ENCODE measurements at regions not wholly inside any gene's neighbourhood (a gene's known extent, or its start where the extent isn't known, plus 50 kb on each side); places are given as distances from the start of the nearest gene placed in this dataset.
A peak's percentile ranks its signal among the peaks of the same experiment; 100 is the strongest.

DNA sequence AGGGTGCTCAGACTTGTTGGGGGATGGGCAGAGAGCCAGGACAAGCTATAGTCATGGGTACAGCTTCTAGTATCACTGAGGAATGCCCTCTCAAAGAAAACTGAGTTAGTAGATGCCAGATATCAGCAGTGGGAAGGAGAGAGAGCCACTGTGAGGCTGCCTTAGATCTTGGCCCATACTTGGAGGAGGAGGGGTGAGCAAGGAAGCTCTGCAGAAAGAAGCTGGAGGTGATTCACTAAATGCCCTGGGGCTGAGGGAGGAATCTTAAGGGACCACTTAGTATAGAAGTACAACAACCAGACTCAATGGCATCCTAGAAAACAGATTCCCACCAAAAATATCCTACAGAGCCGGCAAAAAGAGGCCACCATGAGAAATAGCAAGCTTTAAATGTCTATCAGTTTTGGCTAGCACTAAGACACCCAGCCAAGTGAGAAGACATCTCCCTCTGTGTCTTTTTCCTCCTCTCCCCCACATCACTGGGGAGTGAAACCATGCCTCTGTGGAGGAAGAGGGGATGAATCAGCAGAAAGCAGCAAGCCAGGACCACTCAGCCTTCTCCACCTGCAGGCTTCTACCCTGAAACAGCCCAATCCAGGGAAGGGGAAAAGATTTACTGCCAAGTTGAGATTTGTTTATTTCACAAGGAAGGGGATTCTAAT, 282.5 kb upstream of the STT3B start:
- ChIA-PET POLR2A (ENCODE audit: unreplicated experiment) (no interaction called here), CTCF (no interaction called here)
- H3K4me1 ChIP-seq (replicated peaks; ENCODE audit: insufficient read depth), result peaks cover 15% of the 10 kb centered on the region
- no peaks in the 10 kb centered on the region for H3K79me2 ChIP-seq (ENCODE audit: low read depth)
- DNase-seq, result peak; percentile 35 to 36
- H3K27ac ChIP-seq, result no peak overlapping the region
- no peaks in the 10 kb centered on the region for H3K9me2 ChIP-seq (ENCODE audit: insufficient read depth)
- no peaks in the 10 kb centered on the region for H3F3A ChIP-seq (ENCODE audit: insufficient read depth, low read depth)
- TF ChIP-seq, protein P1, sequence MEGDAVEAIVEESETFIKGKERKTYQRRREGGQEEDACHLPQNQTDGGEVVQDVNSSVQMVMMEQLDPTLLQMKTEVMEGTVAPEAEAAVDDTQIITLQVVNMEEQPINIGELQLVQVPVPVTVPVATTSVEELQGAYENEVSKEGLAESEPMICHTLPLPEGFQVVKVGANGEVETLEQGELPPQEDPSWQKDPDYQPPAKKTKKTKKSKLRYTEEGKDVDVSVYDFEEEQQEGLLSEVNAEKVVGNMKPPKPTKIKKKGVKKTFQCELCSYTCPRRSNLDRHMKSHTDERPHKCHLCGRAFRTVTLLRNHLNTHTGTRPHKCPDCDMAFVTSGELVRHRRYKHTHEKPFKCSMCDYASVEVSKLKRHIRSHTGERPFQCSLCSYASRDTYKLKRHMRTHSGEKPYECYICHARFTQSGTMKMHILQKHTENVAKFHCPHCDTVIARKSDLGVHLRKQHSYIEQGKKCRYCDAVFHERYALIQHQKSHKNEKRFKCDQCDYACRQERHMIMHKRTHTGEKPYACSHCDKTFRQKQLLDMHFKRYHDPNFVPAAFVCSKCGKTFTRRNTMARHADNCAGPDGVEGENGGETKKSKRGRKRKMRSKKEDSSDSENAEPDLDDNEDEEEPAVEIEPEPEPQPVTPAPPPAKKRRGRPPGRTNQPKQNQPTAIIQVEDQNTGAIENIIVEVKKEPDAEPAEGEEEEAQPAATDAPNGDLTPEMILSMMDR (conservative IDR thresholded peaks at IDR 0.05), result no peak
- no peak for TF ChIP-seq EZH2 (IDR thresholded peaks at IDR 0.05; ENCODE audit: low read depth)
- no peak overlapping the region for H3K4me2 ChIP-seq
- no peak overlapping the region for H2AFZ ChIP-seq
- no peaks in the 10 kb centered on the region for H3K27me3 ChIP-seq (ENCODE audit: insufficient read depth, low read depth)
- intact Hi-C loops (cut with micrococcal nuclease; ENCODE audit: unreplicated experiment), result no loop called here
- H3K4me3 ChIP-seq, result no peak overlapping the region
- no peaks in the 10 kb centered on the region for H3K9me3 ChIP-seq (ENCODE audit: insufficient read depth, low read depth)
- no peaks in the 10 kb centered on the region for H3K36me3 ChIP-seq (ENCODE audit: low read depth)
- no peaks in the 10 kb centered on the region for H4K20me1 ChIP-seq (ENCODE audit: insufficient read depth)
- no TSS peak for BruUV-seq (replicated peaks)

DNA sequence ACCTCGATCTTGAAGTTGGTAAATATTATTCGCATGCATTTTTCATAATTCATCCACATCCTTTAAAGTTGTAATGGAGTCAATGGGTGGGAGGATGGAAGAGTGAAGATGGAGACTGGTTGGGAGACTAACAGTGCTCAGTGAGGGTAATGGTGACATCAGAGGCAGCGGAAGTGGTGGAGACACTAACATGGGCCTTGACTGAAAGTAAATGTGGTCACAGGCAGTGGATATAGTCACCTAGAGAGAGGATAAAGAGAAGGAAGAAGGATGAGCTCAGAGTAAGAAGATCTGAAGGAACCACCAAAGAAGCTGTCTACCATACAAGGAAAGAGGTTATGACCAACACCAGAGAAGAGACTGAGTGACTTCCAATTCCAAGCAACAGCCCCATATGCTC, 281.6 kb upstream of the STT3B start:
- TF ChIP-seq, protein P1 (conservative IDR thresholded peaks at IDR 0.05), result no peak
- no peak for TF ChIP-seq EZH2 (IDR thresholded peaks at IDR 0.05; ENCODE audit: low read depth)
- H3K4me3 ChIP-seq, result no peak overlapping the region
- CTCF ChIA-PET, result no interaction called here
- no peaks in the 10 kb centered on the region for H3K36me3 ChIP-seq (ENCODE audit: low read depth)
- intact Hi-C loops (cut with micrococcal nuclease; ENCODE audit: unreplicated experiment), result no loop called here
- H3K4me1 ChIP-seq (replicated peaks; ENCODE audit: insufficient read depth), result peaks cover 15% of the 10 kb centered on the region
- H3K27me3 ChIP-seq (ENCODE audit: insufficient read depth, low read depth), result no peaks in the 10 kb centered on the region
- no peaks in the 10 kb centered on the region for H4K20me1 ChIP-seq (ENCODE audit: insufficient read depth)
- no peak overlapping the region for H3K4me2 ChIP-seq
- POLR2A ChIA-PET (ENCODE audit: unreplicated experiment), result no interaction called here
- H3K79me2 ChIP-seq (ENCODE audit: low read depth), result no peaks in the 10 kb centered on the region
- H3K9me2 ChIP-seq (ENCODE audit: insufficient read depth), result no peaks in the 10 kb centered on the region
- no peak overlapping the region for H2AFZ ChIP-seq
- BruUV-seq (replicated peaks), result no TSS peak
- H3K9me3 ChIP-seq (ENCODE audit: insufficient read depth, low read depth), result no peaks in the 10 kb centered on the region
- H3F3A ChIP-seq (ENCODE audit: insufficient read depth, low read depth), result no peaks in the 10 kb centered on the region
- no peak overlapping the region for H3K27ac ChIP-seq
- DNase-seq, result no peak

DNA sequence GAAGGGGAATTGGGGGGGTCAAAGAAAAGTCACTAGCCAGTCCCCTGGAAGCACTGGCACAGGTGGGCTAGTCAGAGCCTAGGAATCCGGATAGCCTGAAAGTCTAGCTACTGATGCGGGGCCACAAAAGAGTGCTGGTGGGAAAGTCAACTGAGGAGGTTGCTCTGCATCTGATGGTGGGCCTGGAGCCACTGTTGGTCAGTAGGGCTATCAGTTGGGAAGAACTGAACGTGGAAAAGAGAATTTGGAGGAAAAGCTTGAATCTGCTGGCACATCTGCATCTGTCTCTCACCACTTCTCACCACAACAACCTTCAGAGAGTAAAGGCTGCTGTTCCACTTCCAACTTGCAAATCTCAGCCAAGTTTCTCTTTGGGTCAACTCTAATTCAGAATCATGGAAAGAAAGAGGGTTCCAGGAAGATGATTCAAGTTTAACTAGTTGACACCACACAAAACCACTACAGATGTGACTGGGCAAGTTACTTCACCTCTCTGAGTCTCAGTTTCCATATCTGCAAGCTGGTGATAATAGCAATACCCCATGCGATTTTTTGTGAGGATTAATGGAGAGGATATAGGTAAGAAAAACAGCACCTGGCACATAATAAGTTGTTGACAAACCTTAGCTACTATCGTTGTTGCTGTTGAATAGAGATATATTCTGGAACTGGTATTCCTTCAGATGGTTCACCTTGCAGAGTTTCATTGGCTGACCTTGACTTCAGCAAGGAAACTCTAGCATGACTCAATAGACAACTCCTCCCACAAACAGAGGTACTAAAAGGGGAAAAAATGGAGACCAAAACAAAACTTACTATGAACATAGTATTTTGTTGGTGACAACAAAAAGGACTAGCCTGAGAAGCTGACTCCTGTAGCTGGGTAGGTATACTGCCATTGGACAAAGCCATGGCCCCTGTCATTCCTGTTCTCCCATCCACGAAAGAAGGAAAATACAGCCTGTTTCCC, 280.2 kb upstream of the STT3B start:
- POLR2A ChIA-PET (ENCODE audit: unreplicated experiment), result no interaction called here
- Histone ChIP-seq H3K79me2 (ENCODE audit: low read depth) (no peaks in the 10 kb centered on the region), H3K9me2 (ENCODE audit: insufficient read depth) (no peaks in the 10 kb centered on the region), H3F3A (ENCODE audit: insufficient read depth, low read depth) (no peaks in the 10 kb centered on the region), H3K4me3 (no peak overlapping the region), H2AFZ (no peak overlapping the region), H3K4me2 (no peak overlapping the region), H3K27me3 (ENCODE audit: insufficient read depth, low read depth) (no peaks in the 10 kb centered on the region), H4K20me1 (ENCODE audit: insufficient read depth) (no peaks in the 10 kb centered on the region), H3K4me1 (replicated peaks; ENCODE audit: insufficient read depth) (peaks cover 15% of the 10 kb centered on the region), H3K9me3 (ENCODE audit: insufficient read depth, low read depth) (no peaks in the 10 kb centered on the region), H3K27ac (no peak overlapping the region), H3K36me3 (ENCODE audit: low read depth) (no peaks in the 10 kb centered on the region)
- TF ChIP-seq, protein P1 (conservative IDR thresholded peaks at IDR 0.05), result no peak
- no peak for TF ChIP-seq EZH2 (IDR thresholded peaks at IDR 0.05; ENCODE audit: low read depth)
- BruUV-seq (replicated peaks), result no TSS peak
- intact Hi-C loops (cut with micrococcal nuclease; ENCODE audit: unreplicated experiment), result no loop called here
- DNase-seq, result no peak
- CTCF ChIA-PET, result no interaction called here
